H1 (cell line): ENCODE measurements at regions not wholly inside any gene's neighbourhood (a gene's known extent, or its start where the extent isn't known, plus 50 kb on each side); places are given as distances from the start of the nearest gene placed in this dataset.

ENCODE experiments used
- CTCF ChIA-PET: fragments of 300-600 bp; sonication (Branson Sonifier 250); formaldehyde crosslinking; loops from one replicate; lab custom pipeline; 2021; ENCODE audit not compliant: partially characterized antibody; lab: Charles Lee
- POLR2A ChIA-PET: fragments of 300-600 bp; sonication (Branson Sonifier 250); formaldehyde crosslinking; loops from one replicate; lab custom pipeline; 2021; ENCODE audit warnings: inconsistent platforms; ENCODE audit not compliant: partially characterized antibody; lab: Charles Lee
- DNase-seq, 2 experiments: peaks; one replicate each; pipeline versions ENCODE4 v3.0.0 to v3.0.0-alpha.2; 2010 to 2022; ENCODE audit warnings: low spot score in 2 of 2, low read depth in 1 of 2, mixed read lengths in 1 of 2
- FAIRE-seq: peaks from 2 replicates; lab custom pipeline; 2011; peaks lifted over from hg19 to GRCh38; lab: Jason Lieb, UNC
- H2AFZ ChIP-seq: 2 replicates; pipeline ENCODE4 v1.8.1; 2012; ENCODE audit warnings: low read length, inconsistent platforms
- H2AK5ac ChIP-seq: 2 replicates; pipeline ENCODE4 v1.6.1; 2013; ENCODE audit warnings: low read depth, low read length
- H2BK120ac ChIP-seq: replicated peaks from 2 replicates; pipeline ENCODE3; 2013; ENCODE audit warnings: low read depth, low read length, inconsistent platforms
- H2BK12ac ChIP-seq: 2 replicates; pipeline ENCODE4 v1.6.1; 2013; ENCODE audit warnings: low read depth, low read length
- H2BK15ac ChIP-seq: 2 replicates; pipeline ENCODE4 v1.6.1; 2013; ENCODE audit warnings: low read length
- H2BK20ac ChIP-seq: 2 replicates; pipeline ENCODE4 v1.6.1; 2013; ENCODE audit warnings: low read length
- H2BK5ac ChIP-seq: 2 replicates; pipeline ENCODE4 v1.6.1; 2013; ENCODE audit warnings: low read depth, low read length
- H3K14ac ChIP-seq: 2 replicates; pipeline ENCODE4 v1.6.1; 2013; ENCODE audit warnings: inconsistent platforms; ENCODE audit not compliant: insufficient read length
- H3K18ac ChIP-seq: 2 replicates; pipeline ENCODE4 v1.6.1; 2013; ENCODE audit warnings: low read length; ENCODE audit errors: extremely low read depth
- H3K23ac ChIP-seq: 2 replicates; pipeline ENCODE4 v1.6.1; 2013; ENCODE audit warnings: inconsistent platforms; ENCODE audit not compliant: insufficient read length
- H3K23me2 ChIP-seq: 2 replicates; pipeline ENCODE4 v1.6.1; 2013; ENCODE audit warnings: low read depth, low read length
- H3K27ac ChIP-seq: 2 replicates; pipeline ENCODE4 v1.6.1; 2011; ENCODE audit warnings: low read depth, low read length, inconsistent platforms
- H3K27me3 ChIP-seq, 4 experiments: replicated peaks in 1 of 4; 1 replicate in 1 of 4; 2 replicates in 3 of 4; pipeline versions ENCODE4 v1.6.1 to v1.8.1; 2011 to 2013; ENCODE audit warnings: low read length in 3 of 4, mild to moderate bottlenecking in 3 of 4, inconsistent platforms in 2 of 4, mixed read lengths in 2 of 4, moderate library complexity in 1 of 4; ENCODE audit not compliant: control insufficient read depth in 3 of 4, insufficient read depth in 3 of 4; ENCODE audit errors: extremely low read depth in 1 of 4
- H3K36me3 ChIP-seq, 4 experiments: 2 replicates each; pipeline versions ENCODE4 v1.6.1 to v1.8.1; 2011 to 2013; ENCODE audit warnings: mild to moderate bottlenecking in 4 of 4, low read length in 3 of 4, moderate library complexity in 2 of 4, control low read depth in 1 of 4, inconsistent platforms in 1 of 4; ENCODE audit not compliant: insufficient read depth in 4 of 4, control insufficient read depth in 2 of 4
- H3K4ac ChIP-seq: replicated peaks from 2 replicates; pipeline ENCODE3; 2013; ENCODE audit warnings: low read length, low read depth, mixed read lengths, inconsistent platforms; ENCODE audit not compliant: insufficient read length
- H3K4me1 ChIP-seq, 4 experiments: replicated peaks in 1 of 4; 1 replicate in 1 of 4; 2 replicates in 3 of 4; pipeline versions ENCODE4 v1.6.1 to v1.8.1; 2011 to 2013; ENCODE audit warnings: low read length in 3 of 4, inconsistent platforms in 2 of 4, mixed read lengths in 1 of 4; ENCODE audit not compliant: insufficient read depth in 4 of 4, control insufficient read depth in 3 of 4
- H3K4me2 ChIP-seq, 2 experiments: 2 replicates each; pipeline versions ENCODE4 v1.6.1 to v1.8.1; 2011 to 2013; ENCODE audit warnings: low read depth in 2 of 2, low read length in 2 of 2, control low read depth in 1 of 2, inconsistent platforms in 1 of 2, mild to moderate bottlenecking in 1 of 2; ENCODE audit not compliant: insufficient read depth in 1 of 2
- H3K4me3 ChIP-seq, 4 experiments: fragments of 200-600, 300-600 bp in 1 of 4; sonication (generic), shearing (Covaris generic), sonication (Bioruptor Twin) in 1 of 4; 2 replicates each; pipeline versions ENCODE4 v1.5.1 to v1.8.1; 2011 to 2016; ENCODE audit warnings: low read length in 4 of 4, low read depth in 3 of 4, control low read depth in 2 of 4, inconsistent platforms in 2 of 4, mild to moderate bottlenecking in 2 of 4, mixed read lengths in 1 of 4, moderate library complexity in 1 of 4; ENCODE audit not compliant: insufficient read depth in 2 of 4; ENCODE audit errors: extremely low read depth in 1 of 4
- H3K56ac ChIP-seq: replicated peaks from 2 replicates; pipeline ENCODE3; 2013; ENCODE audit warnings: low read depth, mild to moderate bottlenecking, mixed read lengths, low read length, inconsistent platforms; ENCODE audit not compliant: insufficient read length
- H3K79me1 ChIP-seq: 2 replicates; pipeline ENCODE4 v1.6.1; 2013; ENCODE audit warnings: low read depth, low read length, control low read depth
- H3K79me2 ChIP-seq, 2 experiments: 2 replicates each; pipeline versions ENCODE4 v1.6.1 to v1.8.1; 2012 to 2013; ENCODE audit warnings: low read length in 2 of 2, mild to moderate bottlenecking in 2 of 2, inconsistent platforms in 1 of 2; ENCODE audit not compliant: insufficient read depth in 2 of 2, control insufficient read depth in 1 of 2
- H3K9ac ChIP-seq, 4 experiments: replicated peaks in 1 of 4; 1 replicate in 1 of 4; 2 replicates in 3 of 4; pipeline versions ENCODE4 v1.6.1 to v1.8.1; 2011 to 2013; ENCODE audit warnings: low read depth in 3 of 4, low read length in 3 of 4, control low read depth in 2 of 4, mild to moderate bottlenecking in 2 of 4, moderate library complexity in 2 of 4, inconsistent platforms in 1 of 4; ENCODE audit errors: extremely low read depth in 1 of 4
- H3K9me3 ChIP-seq, 2 experiments: 2 replicates each; pipeline versions ENCODE4 v1.6.1 to v1.8.1; 2012 to 2013; ENCODE audit warnings: mild to moderate bottlenecking in 2 of 2, moderate library complexity in 2 of 2, control low read depth in 1 of 2, inconsistent platforms in 1 of 2, low read depth in 1 of 2, low read length in 1 of 2, mixed read lengths in 1 of 2; ENCODE audit not compliant: insufficient read depth in 2 of 2
- H4K20me1 ChIP-seq, 2 experiments: replicated peaks in 1 of 2; 2 replicates each; pipeline versions ENCODE3 to v1.8.1; 2011 to 2013; ENCODE audit warnings: inconsistent platforms in 2 of 2, low read length in 2 of 2, mild to moderate bottlenecking in 1 of 2; ENCODE audit not compliant: insufficient read depth in 2 of 2, control insufficient read depth in 1 of 2
- H4K5ac ChIP-seq: 2 replicates; pipeline ENCODE4 v1.6.1; 2013; ENCODE audit warnings: low read length, low read depth, mixed read lengths, inconsistent platforms; ENCODE audit not compliant: insufficient read length
- H4K8ac ChIP-seq: 2 replicates; pipeline ENCODE4 v1.8.0; 2013; ENCODE audit warnings: mild to moderate bottlenecking, moderate library complexity, low read length, inconsistent platforms; ENCODE audit not compliant: insufficient read depth; ENCODE audit errors: extremely low read depth
- H4K91ac ChIP-seq: replicated peaks from 2 replicates; pipeline ENCODE3; 2013; ENCODE audit warnings: low read length, mixed read lengths, inconsistent platforms; ENCODE audit not compliant: insufficient read length
- ASH2L ChIP-seq: fragments of 200-600, 300-600 bp; sonication (generic); IDR thresholded peaks from one replicate; pipeline ENCODE4 v1.7.1; 2017; ENCODE audit warnings: low read length
- GTF2F1 ChIP-seq: IDR thresholded peaks from 2 replicates; pipeline ENCODE4 v1.6.1; 2012; ENCODE audit warnings: low read depth, low read length, improper control_type of control experiment, borderline replicate concordance
- WGBS, 2 experiments: shearing (Covaris generic) in 1 of 2; methylation state at CpG; one replicate each; pipeline versions ENCODE4 v1.1.6 to v1.1.7; 2013 to 2015; ENCODE audit warnings: low lambda C conversion rate in 2 of 2, mixed read lengths in 2 of 2, inconsistent platforms in 1 of 2, low coverage in 1 of 2, missing lambda C conversion rate in 1 of 2; ENCODE audit not compliant: insufficient replicate concordance in 2 of 2, insufficient coverage in 1 of 2, insufficient read length in 1 of 2; ENCODE audit errors: extremely low coverage in 1 of 2, missing lambda C conversion rate in 1 of 2; 5-methylcytosine and 5-hydroxymethylcytosine counted together
- TF ChIP-seq, protein P1 (sequence below), 3 experiments: IDR thresholded peaks; 1 replicate in 2 of 3; 2 replicates in 1 of 3; pipeline versions ENCODE4 v1.5.1 to v1.6.1; 2011; ENCODE audit warnings: low read length in 3 of 3, mild to moderate bottlenecking in 3 of 3, inconsistent platforms in 2 of 3, low read depth in 1 of 3, moderate library complexity in 1 of 3; ENCODE audit not compliant: insufficient read depth in 1 of 3; ENCODE audit errors: control extremely low read depth in 1 of 3

DNA sequence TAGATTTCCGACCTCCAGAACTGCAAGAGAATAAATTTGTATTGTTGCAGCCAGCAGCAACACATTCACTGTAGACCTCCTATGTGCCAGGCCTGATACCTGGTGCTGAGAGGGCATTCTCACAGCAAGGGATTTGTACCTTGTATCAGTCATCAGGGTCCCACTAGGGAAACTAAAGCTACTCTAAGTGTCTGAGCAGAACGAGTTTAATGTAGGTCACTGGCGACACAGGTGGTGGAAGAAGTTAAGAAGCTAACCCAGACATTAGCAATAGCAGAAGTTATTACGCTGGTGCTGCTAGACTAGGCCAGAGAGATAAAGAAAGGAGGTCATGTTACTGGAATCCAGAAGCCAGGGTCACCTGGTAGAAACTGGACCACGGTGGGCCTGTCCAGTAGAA is 60.5 kb upstream of the BCL6 start:
- ChIA-PET CTCF (interaction anchor here (0.6 to 3.2 kb wide), 5 partner anchors 26 to 1150 kb away, joined by 3 to 12 read pairs (median 4); no protein-coding TSS in a partner anchor), POLR2A (interaction anchor here (1.2 kb wide), 1 partner anchor 60 kb away, joined by 4 read pairs; the partner anchor contains the start of gene BCL6)
- H4K91ac ChIP-seq: no peak overlapping the region
- H2BK5ac ChIP-seq: no peak overlapping the region
- H3K14ac ChIP-seq: no peak overlapping the region
- TF ChIP-seq ASH2L (no peak), GTF2F1 (no peak)
- TF ChIP-seq, protein P1, sequence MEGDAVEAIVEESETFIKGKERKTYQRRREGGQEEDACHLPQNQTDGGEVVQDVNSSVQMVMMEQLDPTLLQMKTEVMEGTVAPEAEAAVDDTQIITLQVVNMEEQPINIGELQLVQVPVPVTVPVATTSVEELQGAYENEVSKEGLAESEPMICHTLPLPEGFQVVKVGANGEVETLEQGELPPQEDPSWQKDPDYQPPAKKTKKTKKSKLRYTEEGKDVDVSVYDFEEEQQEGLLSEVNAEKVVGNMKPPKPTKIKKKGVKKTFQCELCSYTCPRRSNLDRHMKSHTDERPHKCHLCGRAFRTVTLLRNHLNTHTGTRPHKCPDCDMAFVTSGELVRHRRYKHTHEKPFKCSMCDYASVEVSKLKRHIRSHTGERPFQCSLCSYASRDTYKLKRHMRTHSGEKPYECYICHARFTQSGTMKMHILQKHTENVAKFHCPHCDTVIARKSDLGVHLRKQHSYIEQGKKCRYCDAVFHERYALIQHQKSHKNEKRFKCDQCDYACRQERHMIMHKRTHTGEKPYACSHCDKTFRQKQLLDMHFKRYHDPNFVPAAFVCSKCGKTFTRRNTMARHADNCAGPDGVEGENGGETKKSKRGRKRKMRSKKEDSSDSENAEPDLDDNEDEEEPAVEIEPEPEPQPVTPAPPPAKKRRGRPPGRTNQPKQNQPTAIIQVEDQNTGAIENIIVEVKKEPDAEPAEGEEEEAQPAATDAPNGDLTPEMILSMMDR (IDR thresholded peaks at IDR 0.05; ENCODE audit: control extremely low read depth in 1 of 3, insufficient read depth in 1 of 3, low read depth in 1 of 3, low read length in 3 of 3): no peak
- WGBS, 2 experiments: 80% methylated on average over 5 of the region's 5 CpGs; no CpG with 5 or more reads in 1 of the 2 experiments
- H4K20me1 ChIP-seq: no peaks in the 10 kb centered on the region
- H3K27me3 ChIP-seq: no peaks in the 10 kb centered on the region
- no peak overlapping the region for H3K56ac ChIP-seq
- no peak overlapping the region for H2BK12ac ChIP-seq
- H3K23ac ChIP-seq: no peak overlapping the region
- H3K18ac ChIP-seq: no peak overlapping the region
- no peaks in the 10 kb centered on the region for H3K23me2 ChIP-seq
- H3K9me3 ChIP-seq: no peaks in the 10 kb centered on the region
- H4K5ac ChIP-seq: no peak overlapping the region
- DNase-seq (no peak), FAIRE-seq (no peak)
- peaks cover 1 to 9% (median 4%) of the 10 kb centered on the region in 4 experiments; a peak in 5 of 7 replicates for H3K4me1 ChIP-seq
- no peak overlapping the region for H3K4ac ChIP-seq
- H2AFZ ChIP-seq: no peak overlapping the region
- H3K36me3 ChIP-seq: no peaks in the 10 kb centered on the region
- no peak overlapping the region for H2AK5ac ChIP-seq
- no peak overlapping the region for H2BK120ac ChIP-seq
- H2BK20ac ChIP-seq: no peak overlapping the region
- no peak overlapping the region for H3K4me2 ChIP-seq
- H3K4me3 ChIP-seq: no peak overlapping the region
- no peak overlapping the region for H4K8ac ChIP-seq
- H3K9ac ChIP-seq: no peak overlapping the region
- no peak overlapping the region for H3K27ac ChIP-seq
- no peaks in the 10 kb centered on the region for H3K79me2 ChIP-seq
- no peaks in the 10 kb centered on the region for H3K79me1 ChIP-seq
- H2BK15ac ChIP-seq: no peak overlapping the region; the same call in 1 of the 2 replicates
